ENCODE measurements at regions not wholly inside any gene's neighbourhood (a gene's known extent, or its start where the extent isn't known, plus 50 kb on each side); places are given as distances from the start of the nearest gene placed in this dataset.

- intact Hi-C loops (cut with DNase I; ENCODE audit: low total_unique reads) (no loop called here), in situ Hi-C loops (cut with MboI; ENCODE audit: low sequenced_read_pairs in 4 of 4) (no loop called here)
- H3K27me3 ChIP-seq, result peaks cover 2 to 11% (median 7%) of the 10 kb centered on the region in 3 donors
- no peak overlapping the region for H3K27ac ChIP-seq
- H3K9me3 ChIP-seq, result no peaks in the 10 kb centered on the region
- H3K4me1 ChIP-seq, result no peaks in the 10 kb centered on the region
- no peak overlapping the region for H3K4me3 ChIP-seq
- TF ChIP-seq CTCF (IDR thresholded peaks at IDR 0.05 in 4 of 5, conservative IDR thresholded peaks at IDR 0.05 in 1 of 5) (no peak), POLR2A (IDR thresholded peaks at IDR 0.05) (no peak)
- DNase-seq (no peak), ATAC-seq (no peak)
- no peaks in the 10 kb centered on the region for H3K36me3 ChIP-seq
These were observed 150.3 kb upstream of the COL5A1 start for GRCh38 chr9:134491196-134491835.

GRCh38 chr9:134491856-134492255 is 149.7 kb upstream of the COL5A1 start:
- Histone ChIP-seq H3K4me1 (no peaks in the 10 kb centered on the region), H3K27ac (no peak overlapping the region), H3K36me3 (no peaks in the 10 kb centered on the region), H3K9me3 (no peaks in the 10 kb centered on the region), H3K27me3 (peaks cover 3 to 11% (median 7%) of the 10 kb centered on the region in 3 donors), H3K4me3 (no peak overlapping the region)
- in situ Hi-C loops (cut with MboI; ENCODE audit: low sequenced_read_pairs in 4 of 4), result no loop called here
- intact Hi-C loops (cut with DNase I; ENCODE audit: low total_unique reads), result no loop called here
- no peak for TF ChIP-seq POLR2A (IDR thresholded peaks at IDR 0.05)
- no peak for TF ChIP-seq CTCF (IDR thresholded peaks at IDR 0.05 in 4 of 5, conservative IDR thresholded peaks at IDR 0.05 in 1 of 5)
- ATAC-seq (no peak), DNase-seq (no peak)

GRCh38 chr9:134492281-134492691 is 149.3 kb upstream of the COL5A1 start:
- TF ChIP-seq CTCF (IDR thresholded peaks at IDR 0.05 in 4 of 5, conservative IDR thresholded peaks at IDR 0.05 in 1 of 5) (no peak), POLR2A (IDR thresholded peaks at IDR 0.05) (no peak)
- no peaks in the 10 kb centered on the region for H3K9me3 ChIP-seq
- no peaks in the 10 kb centered on the region for H3K4me1 ChIP-seq
- ATAC-seq (peak in 1 of 2 donors; percentile 56), DNase-seq (no peak)
- no peaks in the 10 kb centered on the region for H3K36me3 ChIP-seq
- in situ Hi-C loops (cut with MboI; ENCODE audit: low sequenced_read_pairs in 4 of 4) (no loop called here), intact Hi-C loops (cut with DNase I; ENCODE audit: low total_unique reads) (no loop called here)
- H3K27me3 ChIP-seq, result peaks cover 3 to 11% (median 7%) of the 10 kb centered on the region in 3 donors
- H3K4me3 ChIP-seq, result no peak overlapping the region
- H3K27ac ChIP-seq, result no peak overlapping the region

- no peak overlapping the region for H3K27ac ChIP-seq
- intact Hi-C loops (cut with DNase I; ENCODE audit: low total_unique reads), result no loop called here
- DNase-seq (peak in 1 of 2 donors; percentile 8), ATAC-seq (no peak)
- H3K36me3 ChIP-seq, result no peaks in the 10 kb centered on the region
- TF ChIP-seq CTCF (IDR thresholded peaks at IDR 0.05 in 4 of 5, conservative IDR thresholded peaks at IDR 0.05 in 1 of 5), result no peak
- no peak for TF ChIP-seq POLR2A (IDR thresholded peaks at IDR 0.05)
- no peaks in the 10 kb centered on the region for H3K4me1 ChIP-seq
- no peaks in the 10 kb centered on the region for H3K9me3 ChIP-seq
- no peak overlapping the region for H3K4me3 ChIP-seq
- in situ Hi-C loops (cut with MboI; ENCODE audit: low sequenced_read_pairs in 4 of 4), result no loop called here
- H3K27me3 ChIP-seq, result peaks cover 3 to 11% (median 7%) of the 10 kb centered on the region in 3 donors
These were observed 148.7 kb upstream of the COL5A1 start for GRCh38 chr9:134492721-134493460.

Measured in gastrocnemius medialis (tissue), 4 donors.